ENCODE measurements at regions not wholly inside any gene's neighbourhood (a gene's known extent, or its start where the extent isn't known, plus 50 kb on each side); places are given as distances from the start of the nearest gene placed in this dataset.

- DNase-seq: no peak
Measured at GRCh38 chr12:47560415-47560814, 145.4 kb downstream of the RPAP3 start.

GRCh38 chr12:47558625-47559345, 147.0 kb downstream of the RPAP3 start:
- DNase-seq: no peak

- DNase-seq: peak in 22 of 56 donors; percentile 4 to 57 (median 16)
Measured at GRCh38 chr12:47557386-47557785, 148.4 kb downstream of the RPAP3 start.

- DNase-seq: peak in 11 of 56 donors; percentile 1 to 32 (median 10)
Measured at GRCh38 chr12:47556261-47557030, 149.4 kb downstream of the RPAP3 start.

- no peak for DNase-seq
Measured at GRCh38 chr12:47554046-47554653, 151.7 kb downstream of the RPAP3 start.

- no peak for DNase-seq
Measured at GRCh38 chr12:47553266-47553665, 152.6 kb downstream of the RPAP3 start.

GRCh38 chr12:47551426-47551851, 154.4 kb downstream of the RPAP3 start:
- DNase-seq: peak in 1 of 56 donors; percentile 13

GRCh38 chr12:47549258-47549657, 156.6 kb downstream of the RPAP3 start:
- DNase-seq: no peak

- no peak for DNase-seq
Measured at GRCh38 chr12:47548401-47548800, 157.4 kb downstream of the RPAP3 start.

- no peak for DNase-seq
Measured at GRCh38 chr12:47547077-47547476, 158.8 kb downstream of the RPAP3 start.

GRCh38 chr12:47545938-47546609, 159.8 kb downstream of the RPAP3 start:
- DNase-seq: no peak

- DNase-seq: no peak
Measured at GRCh38 chr12:47534695-47535094, 171.1 kb downstream of the RPAP3 start.

GRCh38 chr12:47530050-47530449, 175.8 kb downstream of the RPAP3 start:
- no peak for DNase-seq

GRCh38 chr12:47527816-47528215, 178.0 kb downstream of the RPAP3 start:
- DNase-seq: no peak

GRCh38 chr12:47520029-47520428, 185.8 kb downstream of the RPAP3 start:
- DNase-seq: no peak

GRCh38 chr12:47517122-47517521, 188.7 kb downstream of the RPAP3 start:
- DNase-seq: no peak

- no peak for DNase-seq
Measured at GRCh38 chr12:47509398-47509851, 196.4 kb downstream of the RPAP3 start.

- no peak for DNase-seq
Measured at GRCh38 chr12:47507221-47507620, 198.6 kb downstream of the RPAP3 start.

GRCh38 chr12:47504775-47505446, 200.9 kb downstream of the RPAP3 start:
- DNase-seq: peak in 1 of 56 donors; percentile 1

GRCh38 chr12:47493801-47494200, 212.0 kb downstream of the RPAP3 start:
- no peak for DNase-seq
